Kidney (tissue), 13 donors: ENCODE measurements at regions not wholly inside any gene's neighbourhood (a gene's known extent, or its start where the extent isn't known, plus 50 kb on each side); places are given as distances from the start of the nearest gene placed in this dataset.

ENCODE experiments used
- DNase-seq, 5 donors: peaks; one replicate each; pipeline ENCODE4 v3.0.0-alpha.2; 2013 to 2020
- FAIRE-seq: peaks from 2 replicates; lab custom pipeline; 2012; peaks lifted over from hg19 to GRCh38; lab: Jason Lieb, UNC
- H3K27ac ChIP-seq, 2 donors: one replicate each; pipeline ENCODE4 v1.7.0; 2013; ENCODE audit warnings: low read depth in 2 of 2, low read length in 2 of 2, inconsistent platforms in 1 of 2
- H3K27me3 ChIP-seq: one replicate; pipeline ENCODE4 v1.7.1; 2013; ENCODE audit warnings: low read length, inconsistent platforms; ENCODE audit not compliant: control insufficient read depth, insufficient read depth
- H3K36me3 ChIP-seq, 3 donors: one replicate each; pipeline versions ENCODE4 v1.7.0 to v1.7.1; 2013; ENCODE audit warnings: low read length in 3 of 3, control low read depth in 1 of 3, inconsistent platforms in 1 of 3; ENCODE audit not compliant: insufficient read depth in 3 of 3, control insufficient read depth in 2 of 3
- H3K4me1 ChIP-seq, 3 donors: one replicate each; pipeline versions ENCODE4 v1.7.0 to v1.7.1; 2013; ENCODE audit warnings: low read length in 3 of 3, inconsistent platforms in 1 of 3, low read depth in 1 of 3; ENCODE audit not compliant: control insufficient read depth in 2 of 3, insufficient read depth in 2 of 3
- H3K4me3 ChIP-seq, 3 donors: one replicate each; pipeline versions ENCODE4 v1.7.0 to v1.8.1; 2013; ENCODE audit warnings: low read length in 3 of 3, control low read depth in 1 of 3, inconsistent platforms in 1 of 3
- H3K9ac ChIP-seq, 3 donors: one replicate each; pipeline versions ENCODE4 v1.7.0 to v1.7.1; 2013; ENCODE audit warnings: low read length in 3 of 3, control low read depth in 1 of 3, inconsistent platforms in 1 of 3
- H3K9me3 ChIP-seq, 3 donors: one replicate each; pipeline versions ENCODE4 v1.7.0 to v1.7.1; 2013; ENCODE audit warnings: low read length in 3 of 3, control low read depth in 1 of 3, inconsistent platforms in 1 of 3; ENCODE audit not compliant: control insufficient read depth in 2 of 3, insufficient read depth in 1 of 3
- intact Hi-C: fragments of 100-400 bp; cut with DNase I; formaldehyde crosslinking; loops from one replicate; pipeline ENCODE4 v1.11.1; 2022
- TF ChIP-seq, protein P1 (sequence below): IDR thresholded peaks from 3 replicates; pipeline ENCODE4 v1.5.1; 2012; ENCODE audit warnings: mild to moderate bottlenecking, moderate library complexity, borderline replicate concordance; ENCODE audit not compliant: insufficient read depth; ENCODE audit errors: extremely low read depth
- donor health status: control.
- donor health status: control.
- donor health status: control.
- donor health status: control.
- donor health status: control.
- donor health status: DM: yes; HTN: yes; CAD: no.
- donor health status: Normal renal cell carcinoma (clear cell type).

DNA sequence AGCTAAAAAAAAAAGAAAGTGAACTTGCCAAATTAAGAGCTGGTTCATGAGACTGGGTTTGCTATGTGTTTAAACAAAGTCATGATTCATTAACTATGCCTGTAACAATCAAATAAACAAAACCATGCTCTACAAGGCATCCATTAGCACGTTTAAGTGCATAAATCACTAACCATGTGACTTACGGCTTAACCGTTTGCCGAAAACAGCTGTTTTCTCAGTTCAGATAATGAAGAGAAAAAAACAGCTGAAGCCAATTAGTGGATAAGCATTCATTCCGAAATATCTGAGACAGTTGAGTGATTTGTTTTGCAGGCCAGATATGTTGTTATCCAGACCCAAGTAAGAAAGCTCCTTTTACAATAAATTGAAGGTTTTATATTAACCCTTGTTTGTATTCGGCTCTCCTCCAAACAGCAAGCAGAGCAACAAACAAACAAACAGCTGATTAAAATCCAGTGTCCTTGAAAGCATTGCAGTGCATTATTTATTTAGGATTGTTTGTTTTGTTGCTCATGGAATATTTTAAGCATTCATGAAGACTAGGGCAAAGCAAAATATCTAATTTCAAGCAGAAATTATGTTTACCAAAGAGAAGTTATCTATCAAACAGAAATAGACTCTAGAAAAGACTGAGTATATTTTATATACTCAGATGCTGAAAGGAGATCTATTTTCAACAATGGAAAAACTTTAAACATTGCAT, 343.5 kb downstream of the RFPL4B start:
- H3K9me3 ChIP-seq, result no peaks in the 10 kb centered on the region
- FAIRE-seq (no peak), DNase-seq (peak in 2 of 5 donors; percentile 80 to 84)
- no peak overlapping the region for H3K9ac ChIP-seq
- H3K27ac ChIP-seq, result no peak overlapping the region
- no peaks in the 10 kb centered on the region for H3K36me3 ChIP-seq
- intact Hi-C loops, result no loop called here
- H3K4me3 ChIP-seq, result no peak overlapping the region
- TF ChIP-seq, protein P1, sequence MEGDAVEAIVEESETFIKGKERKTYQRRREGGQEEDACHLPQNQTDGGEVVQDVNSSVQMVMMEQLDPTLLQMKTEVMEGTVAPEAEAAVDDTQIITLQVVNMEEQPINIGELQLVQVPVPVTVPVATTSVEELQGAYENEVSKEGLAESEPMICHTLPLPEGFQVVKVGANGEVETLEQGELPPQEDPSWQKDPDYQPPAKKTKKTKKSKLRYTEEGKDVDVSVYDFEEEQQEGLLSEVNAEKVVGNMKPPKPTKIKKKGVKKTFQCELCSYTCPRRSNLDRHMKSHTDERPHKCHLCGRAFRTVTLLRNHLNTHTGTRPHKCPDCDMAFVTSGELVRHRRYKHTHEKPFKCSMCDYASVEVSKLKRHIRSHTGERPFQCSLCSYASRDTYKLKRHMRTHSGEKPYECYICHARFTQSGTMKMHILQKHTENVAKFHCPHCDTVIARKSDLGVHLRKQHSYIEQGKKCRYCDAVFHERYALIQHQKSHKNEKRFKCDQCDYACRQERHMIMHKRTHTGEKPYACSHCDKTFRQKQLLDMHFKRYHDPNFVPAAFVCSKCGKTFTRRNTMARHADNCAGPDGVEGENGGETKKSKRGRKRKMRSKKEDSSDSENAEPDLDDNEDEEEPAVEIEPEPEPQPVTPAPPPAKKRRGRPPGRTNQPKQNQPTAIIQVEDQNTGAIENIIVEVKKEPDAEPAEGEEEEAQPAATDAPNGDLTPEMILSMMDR, result no peak
- H3K27me3 ChIP-seq, result no peaks in the 10 kb centered on the region
- H3K4me1 ChIP-seq, result no peaks in the 10 kb centered on the region

DNA sequence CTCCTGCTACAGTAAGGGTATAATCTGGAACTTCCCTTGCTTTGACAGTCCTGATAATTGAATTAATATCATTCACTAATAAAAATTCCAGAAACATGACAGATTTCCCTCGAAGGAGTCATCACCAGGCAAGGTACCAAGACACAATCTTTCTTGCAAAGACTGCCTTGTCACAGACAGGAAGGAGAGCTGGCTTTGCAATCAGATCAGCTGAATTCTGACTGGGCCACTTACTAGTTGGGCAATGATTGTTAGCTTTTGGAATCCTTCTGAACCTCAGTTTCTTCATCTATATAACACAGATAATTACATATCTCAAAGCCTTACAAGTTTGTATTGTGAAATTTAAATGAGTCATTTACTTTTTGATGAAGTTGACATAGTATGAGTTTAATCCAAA, 344.2 kb downstream of the RFPL4B start:
- FAIRE-seq, result no peak
- intact Hi-C loops, result no loop called here
- no peak overlapping the region for H3K9ac ChIP-seq
- TF ChIP-seq, protein P1, result no peak
- no peaks in the 10 kb centered on the region for H3K36me3 ChIP-seq
- DNase-seq, result peak in 2 of 5 donors; percentile 17 to 21
- no peaks in the 10 kb centered on the region for H3K4me1 ChIP-seq
- no peaks in the 10 kb centered on the region for H3K27me3 ChIP-seq
- no peaks in the 10 kb centered on the region for H3K9me3 ChIP-seq
- no peak overlapping the region for H3K4me3 ChIP-seq
- H3K27ac ChIP-seq, result no peak overlapping the region

DNA sequence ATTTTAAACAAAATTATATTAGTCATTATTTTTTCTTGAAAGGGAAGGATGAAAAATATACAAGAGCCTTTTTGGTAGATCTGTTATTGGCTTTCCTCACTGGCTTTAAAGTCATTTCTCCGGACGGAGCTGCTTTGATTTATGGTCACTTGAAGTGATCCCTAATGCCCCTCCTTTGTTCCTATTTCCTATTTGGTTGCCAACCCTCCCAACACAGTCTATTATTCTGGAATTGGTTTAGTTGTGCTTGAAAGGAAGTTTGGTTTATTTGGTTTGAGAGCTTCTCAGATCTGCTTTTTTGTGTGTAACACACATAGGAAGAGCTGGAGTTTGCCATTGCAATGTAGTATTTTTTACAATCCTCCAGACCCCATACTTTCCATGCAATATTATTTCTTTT, 347.9 kb downstream of the RFPL4B start:
- Histone ChIP-seq H3K4me1 (no peaks in the 10 kb centered on the region), H3K9me3 (no peaks in the 10 kb centered on the region), H3K27me3 (no peaks in the 10 kb centered on the region), H3K36me3 (no peaks in the 10 kb centered on the region), H3K27ac (no peak overlapping the region), H3K9ac (no peak overlapping the region), H3K4me3 (no peak overlapping the region)
- intact Hi-C loops, result no loop called here
- DNase-seq (peak in 2 of 5 donors; percentile 30 to 56), FAIRE-seq (no peak)
- TF ChIP-seq, protein P1, result no peak
